ENCODE measurements at regions not wholly inside any gene's neighbourhood (a gene's known extent, or its start where the extent isn't known, plus 50 kb on each side); places are given as distances from the start of the nearest gene placed in this dataset.
"Not testable (repeated sequence)": the region's sequence is repeated elsewhere in the genome, so short reads cannot be mapped to it uniquely, and the experiment has no call there.

DNA sequence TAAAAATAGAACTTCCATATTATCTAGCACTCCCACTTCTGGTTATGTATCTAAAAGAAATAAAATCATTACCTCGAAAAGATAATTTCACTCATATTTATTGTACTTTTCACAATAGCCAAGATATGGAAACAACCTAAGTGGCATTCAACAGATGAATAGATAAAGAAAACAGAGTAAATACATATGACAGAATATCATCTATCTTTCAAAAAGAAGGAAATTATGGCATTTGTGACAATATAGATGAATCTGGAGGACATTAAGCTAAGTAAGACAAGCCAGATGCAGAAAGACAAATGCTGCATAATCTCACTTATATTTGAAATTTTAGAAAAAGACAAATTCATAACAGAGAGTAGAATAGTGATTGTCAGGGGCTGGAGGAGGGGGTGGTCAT, 590.0 kb upstream of the ANO3 start:
- DNase-seq (ENCODE audit: low read depth in 2 of 3, low spot score in 2 of 3), result no peak

DNA sequence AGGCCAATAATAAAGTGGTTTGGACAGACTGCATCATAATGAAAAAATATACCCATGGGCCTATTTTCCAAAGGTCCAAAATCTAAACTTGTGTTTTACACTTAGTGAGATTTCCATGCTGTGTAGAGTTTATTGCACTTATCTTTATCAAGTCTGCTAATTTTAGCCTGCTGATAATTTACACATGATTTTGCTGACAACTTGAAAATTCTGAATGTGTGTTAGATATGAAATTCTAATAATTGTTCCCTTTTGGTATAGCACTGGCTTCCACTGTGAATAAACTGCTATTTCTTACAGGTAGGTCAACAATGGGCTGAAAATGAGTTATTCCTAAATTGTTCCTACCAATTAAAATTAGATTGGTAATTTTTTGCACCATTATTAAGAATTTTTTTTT, 589.1 kb upstream of the ANO3 start:
- no peak for DNase-seq (ENCODE audit: low read depth in 2 of 3, low spot score in 2 of 3)

DNA sequence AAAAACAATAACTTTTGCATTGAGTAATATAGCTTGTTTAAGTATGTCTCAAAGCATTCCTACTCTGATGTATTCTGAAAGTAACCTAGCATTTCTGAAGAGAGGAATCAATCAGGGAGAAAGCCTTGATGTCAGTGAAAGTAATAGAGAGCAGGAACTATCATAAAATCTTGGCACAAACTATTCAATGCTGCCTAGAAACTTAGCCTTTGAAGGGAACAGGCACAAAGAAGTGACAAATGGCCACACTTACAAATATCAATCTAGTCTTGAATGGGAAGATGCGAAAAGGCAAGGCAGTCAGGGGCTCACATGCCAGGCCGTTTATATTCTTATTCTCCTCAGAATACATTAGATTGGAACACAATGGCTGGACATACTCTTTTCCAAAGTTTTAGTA, 576.5 kb upstream of the ANO3 start:
- no peak for DNase-seq (ENCODE audit: low read depth in 2 of 3, low spot score in 2 of 3)

DNA sequence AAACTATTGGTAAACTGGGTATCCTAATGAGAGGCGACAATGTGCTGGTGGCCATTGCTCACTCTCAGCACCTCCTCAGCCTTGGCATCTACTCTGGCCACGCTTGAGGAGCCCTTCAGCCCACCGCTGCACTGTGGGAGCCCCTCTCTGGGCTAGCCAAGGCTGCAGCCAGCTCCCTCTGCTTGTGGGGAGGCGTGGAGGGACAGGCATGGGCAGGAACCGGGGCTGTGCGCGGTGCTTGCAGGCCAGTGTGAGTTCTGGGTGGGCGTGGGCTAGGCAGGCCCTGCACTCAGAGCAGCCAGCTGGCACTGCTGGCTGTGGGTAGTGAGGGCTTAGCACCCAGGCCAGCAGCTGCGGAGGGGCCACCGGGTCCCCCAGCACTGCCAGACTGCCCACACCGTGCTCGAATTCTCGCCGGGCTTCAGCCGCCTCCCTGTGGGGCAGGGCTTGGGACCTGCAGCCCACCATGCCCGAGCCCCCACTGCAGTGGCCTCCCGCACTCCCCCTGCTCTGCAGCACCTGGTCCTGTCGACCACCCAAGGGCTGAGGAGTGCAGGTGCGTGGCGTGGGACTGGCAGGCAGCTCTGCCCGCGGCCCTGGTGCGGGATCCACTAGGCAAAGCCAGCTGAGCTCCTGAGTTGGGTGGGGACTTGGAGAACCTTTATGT, 575.9 kb upstream of the ANO3 start:
- DNase-seq (ENCODE audit: low read depth in 2 of 3, low spot score in 2 of 3), result no peak

DNA sequence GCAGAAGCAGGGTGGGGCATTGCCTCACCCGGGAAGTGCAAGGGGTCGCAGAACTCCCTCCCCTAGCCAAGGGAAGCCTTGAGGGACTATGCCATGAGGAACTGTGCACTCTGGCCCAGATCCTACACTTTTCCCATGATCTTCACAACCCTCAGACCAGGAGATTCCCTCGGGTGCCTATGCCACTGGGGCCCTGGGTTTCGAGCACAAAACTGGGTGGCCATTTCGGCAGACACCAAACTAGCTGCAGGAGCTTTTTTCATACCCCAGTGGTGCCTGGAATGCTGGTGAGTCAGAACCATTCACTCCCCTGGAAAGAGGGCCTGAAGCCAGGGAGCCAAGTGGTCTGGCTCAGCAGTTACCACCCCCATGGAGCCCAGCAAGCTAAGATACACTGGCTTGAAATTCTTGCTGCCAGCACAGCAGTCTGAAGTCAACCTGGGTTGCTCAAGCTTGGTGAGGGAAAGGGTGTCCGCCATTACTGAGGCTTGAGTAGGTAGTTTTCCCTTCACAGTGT, 573.7 kb upstream of the ANO3 start:
- no peak for DNase-seq (ENCODE audit: low read depth in 2 of 3, low spot score in 2 of 3)

DNA sequence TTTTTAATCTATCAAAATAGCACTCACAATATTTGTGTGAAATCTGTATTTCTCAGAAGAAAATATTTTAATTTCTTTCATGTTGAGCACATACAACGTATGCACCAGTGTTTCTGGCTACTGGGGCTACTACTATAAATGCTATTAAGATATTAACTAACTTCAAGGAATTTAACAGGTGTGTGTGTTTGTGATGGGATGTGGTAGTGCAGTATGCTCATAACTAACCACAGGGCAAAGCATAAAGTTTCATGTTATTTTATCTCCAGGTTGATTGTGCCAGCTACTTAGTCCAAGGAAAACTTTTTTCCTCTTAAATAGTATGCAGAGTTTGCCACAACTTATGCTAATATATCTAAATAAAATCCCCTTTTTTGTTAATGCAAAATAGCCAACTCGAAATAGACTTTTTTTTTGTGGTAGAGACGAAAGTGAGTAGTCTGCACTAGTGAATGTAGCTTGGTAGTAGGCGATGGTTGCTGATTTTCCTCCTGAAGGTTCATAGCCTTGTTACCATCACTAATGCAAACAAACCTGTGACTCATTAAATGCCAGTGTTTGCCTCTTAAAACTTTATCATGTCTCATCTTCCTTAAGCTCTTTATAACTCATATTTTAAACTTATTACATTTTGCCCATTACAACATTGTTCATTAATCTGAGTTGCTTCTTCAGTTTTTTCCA, 565.5 kb upstream of the ANO3 start:
- DNase-seq (ENCODE audit: low read depth in 2 of 3, low spot score in 2 of 3), result no peak

DNA sequence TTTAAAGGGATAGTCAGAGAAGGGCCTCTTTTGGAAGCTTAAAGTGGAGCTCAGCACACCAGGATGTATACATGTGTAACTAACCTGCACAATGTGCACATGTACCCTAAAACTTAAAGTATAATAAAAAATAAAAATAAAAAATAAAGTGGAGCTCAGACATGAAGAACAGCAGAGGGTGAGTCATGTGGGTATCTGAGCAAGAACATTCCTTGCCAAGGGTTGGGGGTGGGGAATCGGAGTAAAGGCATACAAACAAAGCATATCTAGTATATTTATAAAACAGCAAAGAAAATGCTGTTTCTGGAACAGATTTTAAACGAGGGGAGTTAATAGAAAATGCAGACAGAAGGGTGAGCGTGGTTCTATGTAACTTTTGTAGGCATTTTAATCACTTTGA, 562.6 kb upstream of the ANO3 start:
- no peak for DNase-seq (ENCODE audit: low read depth in 2 of 3, low spot score in 2 of 3)

DNA sequence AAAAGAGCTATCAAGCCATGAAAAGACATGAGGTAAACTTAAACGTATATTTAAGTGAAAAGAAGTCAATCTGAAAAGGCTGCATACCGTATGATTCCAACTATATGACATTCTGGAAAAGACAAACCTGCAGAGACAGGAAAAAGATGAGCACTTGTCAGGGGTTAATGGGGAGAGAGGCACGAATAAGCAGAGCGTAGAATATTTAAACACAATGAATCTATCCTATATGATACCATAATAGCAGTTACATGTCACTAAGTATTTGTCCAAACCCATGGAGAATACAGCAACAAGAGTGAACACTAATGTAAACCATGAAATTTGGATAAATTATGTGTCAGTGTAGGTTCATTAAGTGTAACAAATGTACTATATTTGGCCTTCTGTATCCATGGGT, 560.3 kb upstream of the ANO3 start:
- DNase-seq (ENCODE audit: low read depth in 2 of 3, low spot score in 2 of 3), result no peak

DNA sequence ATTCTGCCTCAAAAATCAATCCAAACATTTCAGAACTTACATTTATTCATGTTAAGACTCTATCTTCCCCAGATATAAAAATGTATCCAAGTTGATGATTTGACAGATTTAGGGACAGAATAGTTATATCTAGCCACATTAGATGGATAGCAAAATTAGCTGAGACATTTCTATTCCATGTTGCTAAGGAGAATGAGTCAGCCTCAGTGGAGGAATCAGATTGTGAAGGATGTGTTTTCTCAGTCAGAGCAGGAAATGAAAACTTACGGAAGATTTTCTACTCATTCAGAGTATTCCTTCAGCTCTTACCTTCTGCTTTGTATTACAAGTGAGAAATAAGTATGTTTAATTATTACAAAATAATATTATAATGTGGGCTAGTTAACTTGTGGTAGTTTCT, 556.3 kb upstream of the ANO3 start:
- DNase-seq (ENCODE audit: low read depth in 2 of 3, low spot score in 2 of 3), result no peak

DNA sequence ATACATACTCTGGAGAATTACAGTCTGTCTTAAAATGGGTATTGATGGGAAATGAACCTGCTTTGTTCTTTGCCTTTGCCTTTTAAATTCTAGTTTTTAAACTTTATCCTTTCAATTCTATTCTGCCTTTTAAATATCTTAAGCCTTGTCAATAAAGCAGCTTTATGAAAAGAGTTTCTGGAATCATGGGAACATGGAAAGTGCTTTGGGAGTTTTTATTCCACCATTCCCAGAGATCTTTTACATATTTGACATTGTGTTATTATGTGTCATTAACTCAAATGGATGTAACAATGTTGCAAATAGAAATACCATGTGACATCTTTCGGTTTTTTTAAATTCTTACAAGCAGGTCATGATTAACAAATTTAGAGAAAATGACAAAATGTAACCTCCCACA, 555.7 kb upstream of the ANO3 start:
- DNase-seq (ENCODE audit: low read depth in 2 of 3, low spot score in 2 of 3), result no peak

DNA sequence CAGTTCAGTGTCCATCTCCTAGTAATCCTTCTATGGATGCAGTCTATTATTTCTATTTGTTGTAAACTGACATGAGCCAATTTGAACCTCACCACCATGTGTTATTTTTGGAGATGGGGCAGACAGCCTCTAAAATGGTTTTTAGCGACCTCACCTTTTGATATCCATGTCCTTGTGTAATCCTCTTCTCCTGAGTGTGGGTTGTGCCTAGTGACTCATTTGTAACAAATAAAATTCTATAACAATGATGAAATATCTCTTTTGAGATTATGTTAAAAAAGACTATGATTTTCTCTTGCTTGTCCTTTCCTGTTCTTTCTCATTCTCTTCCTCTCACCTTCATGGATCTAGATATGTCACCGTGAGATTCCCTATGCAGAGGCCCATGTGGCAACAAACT, 554.6 kb upstream of the ANO3 start:
- DNase-seq (ENCODE audit: low read depth in 2 of 3, low spot score in 2 of 3), result no peak

DNA sequence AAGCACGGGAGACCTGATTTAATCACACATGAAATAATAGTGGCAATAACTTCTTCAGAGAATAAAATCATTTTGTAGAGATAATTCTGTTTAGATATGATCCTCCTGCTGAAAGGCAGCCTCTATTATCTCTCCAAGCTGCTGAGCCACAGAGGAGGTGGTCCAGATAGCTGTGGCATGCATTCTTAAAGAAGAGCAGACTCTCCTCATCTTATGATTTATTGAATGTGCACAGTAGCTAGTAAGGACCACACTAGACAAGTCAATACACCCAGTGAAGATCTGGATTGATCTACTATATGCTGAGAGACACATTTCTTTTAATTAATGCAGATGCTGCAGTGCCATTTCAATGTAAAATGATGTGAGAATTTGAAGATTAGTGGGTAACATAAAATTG, 552.9 kb upstream of the ANO3 start:
- DNase-seq (ENCODE audit: low read depth in 2 of 3, low spot score in 2 of 3), result no peak

DNA sequence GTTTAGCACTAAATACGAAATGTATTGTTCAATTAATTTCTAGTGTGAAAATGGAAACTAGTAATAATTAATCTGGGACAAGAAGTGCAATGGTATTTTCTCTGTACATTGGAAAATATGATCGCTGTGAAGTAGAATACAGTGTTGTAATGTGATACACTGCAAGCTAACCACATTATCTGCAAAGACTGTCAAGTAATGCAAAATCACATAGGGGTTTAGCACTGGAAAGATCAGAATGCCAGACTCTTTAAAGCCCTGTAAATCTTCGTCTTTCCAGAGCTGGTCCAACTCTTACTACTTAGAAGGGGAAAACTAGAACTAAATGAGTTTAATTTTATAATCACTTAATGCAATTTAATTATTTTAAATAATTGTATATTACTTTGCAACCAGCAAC, 544.5 kb upstream of the ANO3 start:
- DNase-seq (ENCODE audit: low read depth in 2 of 3, low spot score in 2 of 3), result no peak

DNA sequence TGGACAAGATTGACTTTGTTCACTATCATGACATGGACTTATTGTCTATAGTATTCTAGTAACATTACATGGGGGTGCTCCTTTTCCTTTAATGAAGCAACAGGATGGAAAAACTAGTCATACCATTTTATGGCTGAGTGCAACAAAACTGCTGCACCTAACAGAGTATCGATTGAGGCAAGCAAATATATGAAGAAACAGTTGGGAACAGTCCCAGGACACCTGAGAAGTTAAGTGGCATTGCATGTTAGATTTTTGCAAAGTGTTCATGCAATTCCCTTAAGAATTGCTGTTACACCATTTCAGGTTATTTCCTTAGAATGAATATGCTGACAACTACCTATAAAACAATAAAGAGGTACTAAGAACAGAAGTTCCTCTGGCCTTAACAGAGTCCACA, 541.5 kb upstream of the ANO3 start:
- DNase-seq (ENCODE audit: low read depth in 2 of 3, low spot score in 2 of 3), result no peak

DNA sequence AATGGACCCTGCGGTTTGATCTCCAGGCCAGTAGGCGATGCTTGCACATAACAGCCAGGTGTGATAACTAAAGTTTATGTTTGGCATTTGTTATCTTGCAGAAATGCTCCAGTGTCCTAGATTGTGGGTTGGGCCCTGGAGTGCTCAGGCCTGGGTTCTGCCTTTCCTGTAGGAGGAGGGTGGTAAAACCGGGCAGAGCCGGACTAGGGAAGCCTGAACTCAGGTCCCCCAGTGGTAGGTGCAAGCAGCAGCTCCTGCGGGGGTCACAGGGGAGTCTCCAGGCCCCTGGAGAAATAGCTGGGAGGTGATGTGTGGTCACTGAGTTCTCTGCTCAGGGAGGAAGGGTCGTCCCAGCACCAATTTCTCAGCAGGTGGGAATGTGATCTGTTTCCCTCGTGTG, 538.3 kb upstream of the ANO3 start:
- DNase-seq (ENCODE audit: low read depth in 2 of 3, low spot score in 2 of 3), result no peak

DNA sequence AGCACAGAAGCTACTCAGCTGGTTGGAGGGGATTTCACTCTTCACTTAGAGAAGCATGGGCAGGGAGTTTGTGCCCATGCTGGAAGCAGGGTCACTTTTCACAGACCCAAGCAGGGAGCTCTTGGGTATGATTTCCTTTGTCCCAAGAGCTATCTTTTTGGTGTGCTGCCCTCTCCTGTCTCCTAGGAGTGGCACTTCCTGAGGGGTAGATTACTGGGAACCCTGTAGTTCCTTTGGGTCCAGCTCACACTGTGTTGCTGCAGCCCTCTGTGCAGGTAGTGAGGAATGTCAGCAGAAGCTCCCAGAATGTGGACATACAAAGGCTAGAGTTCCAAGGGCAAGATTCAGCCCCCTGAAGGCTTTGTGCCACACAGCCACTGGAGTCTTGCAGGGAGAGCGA, 537.1 kb upstream of the ANO3 start:
- no peak for DNase-seq (ENCODE audit: low read depth in 2 of 3, low spot score in 2 of 3)

DNA sequence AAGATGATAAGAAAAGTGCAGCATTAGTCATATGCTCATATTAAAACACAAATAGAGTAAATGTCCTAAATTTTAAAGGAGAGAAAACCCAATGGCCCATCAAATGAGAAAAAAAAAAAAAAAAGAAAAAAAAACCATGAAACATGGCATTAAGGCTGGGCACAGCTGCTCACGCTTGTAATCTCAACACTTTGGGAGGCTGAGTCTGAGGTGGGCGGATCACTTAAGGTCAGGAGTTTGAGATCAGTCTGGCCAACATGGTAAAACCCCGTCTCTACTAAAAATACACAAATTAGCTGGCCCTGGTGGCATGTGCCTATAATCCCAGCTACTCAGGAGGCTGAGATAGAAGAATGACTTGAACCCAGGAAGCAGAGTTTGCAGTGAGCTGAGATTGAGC, 515.5 kb upstream of the ANO3 start:
- DNase-seq (ENCODE audit: low read depth in 2 of 3, low spot score in 2 of 3), result no peak

DNA sequence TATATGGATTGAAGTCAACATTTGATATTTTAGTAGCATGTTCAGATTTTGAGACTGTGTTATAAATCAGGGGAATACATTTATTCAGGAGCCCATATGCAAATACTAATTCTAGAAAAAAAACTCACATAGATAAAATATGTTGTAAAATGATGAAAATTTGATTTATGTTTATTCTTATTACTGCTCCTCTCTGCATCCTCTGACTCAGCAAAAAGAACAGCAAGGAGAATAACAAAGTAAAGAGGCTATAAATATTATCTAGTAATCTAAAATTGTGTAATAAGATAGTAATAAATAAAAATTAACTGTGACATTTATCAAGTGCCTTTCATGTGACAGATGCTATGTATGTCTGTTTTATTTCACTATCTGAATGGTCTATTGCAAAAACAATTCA, 507.2 kb upstream of the ANO3 start:
- DNase-seq (ENCODE audit: low read depth in 2 of 3, low spot score in 2 of 3), result no peak

DNA sequence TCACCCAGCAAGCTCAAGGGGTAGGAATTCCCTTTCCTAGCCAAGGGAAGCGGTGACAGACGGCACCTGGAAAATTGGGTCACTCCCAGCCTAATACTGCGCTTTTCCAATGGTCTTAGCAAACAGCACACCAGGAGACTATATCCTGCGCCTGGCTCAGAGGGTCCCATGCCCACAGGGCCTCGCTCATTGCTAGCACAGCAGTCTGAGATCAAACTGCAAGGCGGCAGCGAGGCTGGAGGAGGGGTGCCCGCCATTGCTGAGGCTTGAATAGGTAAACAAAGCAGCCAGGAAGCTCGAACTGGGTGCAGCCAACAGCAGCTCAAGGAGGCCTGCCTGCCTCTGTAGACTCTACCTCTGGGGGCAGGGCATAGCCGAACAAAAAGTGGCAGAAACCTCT, 500.4 kb upstream of the ANO3 start:
- not testable (repeated sequence) for DNase-seq (ENCODE audit: low read depth in 2 of 3, low spot score in 2 of 3)

DNA sequence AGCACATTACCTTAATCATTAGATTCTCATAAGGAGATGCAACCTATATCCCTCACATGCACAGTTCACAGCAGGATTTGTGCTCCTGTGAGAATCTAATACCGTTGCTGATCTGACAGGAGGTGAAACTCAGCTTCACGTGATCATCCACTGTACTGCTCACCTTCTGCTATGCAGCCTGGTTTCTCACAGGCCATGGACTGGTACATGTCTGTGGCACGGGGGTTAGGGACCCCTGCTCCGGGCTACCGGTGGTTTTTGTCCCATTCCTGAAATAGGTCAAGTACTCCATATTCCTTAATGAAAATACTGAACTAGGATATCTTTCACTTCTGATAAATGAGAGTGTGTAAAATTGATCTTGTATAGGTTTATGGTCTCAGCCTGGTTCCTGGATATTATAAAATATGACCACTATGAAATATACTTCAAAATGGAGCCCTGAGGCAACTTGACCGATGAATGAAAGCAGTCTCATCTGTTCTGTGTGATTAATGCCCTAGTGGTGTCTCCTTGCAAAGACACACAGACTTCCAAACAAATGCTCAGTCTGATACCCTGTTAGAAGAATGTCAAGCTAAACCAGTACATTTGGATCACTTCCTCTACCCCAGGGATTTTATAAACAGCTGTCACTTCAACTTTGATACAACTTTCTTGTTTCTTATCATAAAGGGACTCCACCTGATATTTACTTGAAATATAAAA, 492.9 kb upstream of the ANO3 start:
- DNase-seq (ENCODE audit: low read depth in 2 of 3, low spot score in 2 of 3), result no peak

DNA sequence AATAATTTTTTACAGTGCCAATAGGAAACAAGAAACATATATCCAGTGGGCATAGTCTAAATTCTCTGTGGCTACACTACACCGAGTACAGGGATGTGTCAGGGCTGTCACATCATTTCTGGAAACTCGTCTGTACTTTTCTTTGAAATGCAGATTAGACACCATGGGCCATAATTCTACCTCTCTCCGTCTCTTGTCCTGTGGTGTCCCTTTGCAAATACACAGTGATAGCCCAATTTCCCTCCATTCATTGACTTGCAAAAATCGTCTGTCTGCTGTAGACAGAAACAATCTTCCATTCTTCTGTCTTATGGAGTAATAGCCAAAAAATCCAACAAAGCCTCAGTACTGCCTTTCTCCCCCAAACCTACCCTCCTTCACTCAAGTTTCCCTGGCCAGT, 487.1 kb upstream of the ANO3 start:
- no peak for DNase-seq (ENCODE audit: low read depth in 2 of 3, low spot score in 2 of 3)

DNA sequence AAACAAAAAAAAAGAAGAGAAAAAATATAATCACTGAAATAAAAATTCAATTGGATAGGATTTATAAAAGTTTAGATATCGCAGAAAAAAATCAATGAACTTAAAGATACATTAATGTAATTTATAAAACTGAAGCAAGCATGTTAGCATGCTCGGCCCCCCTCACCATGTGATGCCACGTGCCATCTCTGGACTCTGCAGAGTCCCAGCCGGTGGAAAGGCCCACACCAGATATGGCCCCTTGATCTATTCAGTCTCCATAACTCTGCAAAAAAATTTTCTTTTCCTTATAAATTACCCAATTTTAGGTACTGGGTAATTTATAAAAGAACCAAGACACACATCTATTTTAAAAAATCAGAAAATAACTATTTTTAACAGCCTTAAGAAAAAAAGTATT, 476.0 kb upstream of the ANO3 start:
- no peak for DNase-seq (ENCODE audit: low read depth in 2 of 3, low spot score in 2 of 3)

Data from hematopoietic multipotent progenitor cell (in vitro differentiated cells).